Suppressor macrophage treated with lipopolysaccharide for 4 hours (primary cell): ENCODE measurements at regions not wholly inside any gene's neighbourhood (a gene's known extent, or its start where the extent isn't known, plus 50 kb on each side); places are given as distances from the start of the nearest gene placed in this dataset.
"Not testable (repeated sequence)": the region's sequence is repeated elsewhere in the genome, so short reads cannot be mapped to it uniquely, and the experiment has no call there.

Experiments
- DNase-seq: peaks from one replicate; pipeline ENCODE4 v3.0.0-alpha.2; 2020

DNA sequence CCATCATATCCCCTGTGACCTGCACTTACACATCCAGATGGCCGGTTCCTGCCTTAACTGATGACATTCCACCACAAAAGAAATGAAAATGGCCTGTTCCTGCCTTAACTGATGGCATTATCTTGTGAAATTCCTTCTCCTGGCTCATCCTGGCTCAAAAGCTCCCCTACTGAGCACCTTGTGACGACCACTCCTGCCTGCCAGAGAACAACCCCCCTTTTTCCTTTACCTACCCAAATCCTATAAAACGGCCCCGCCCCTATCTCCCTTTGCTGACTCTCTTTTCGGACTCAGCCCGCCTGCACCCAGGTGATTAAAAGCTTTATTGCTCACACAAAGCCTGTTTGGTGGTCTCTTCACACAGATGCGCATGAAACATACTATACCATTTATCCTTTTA lies 279.7 kb upstream of the CHRM3 start:
- not testable (repeated sequence) for DNase-seq

DNA sequence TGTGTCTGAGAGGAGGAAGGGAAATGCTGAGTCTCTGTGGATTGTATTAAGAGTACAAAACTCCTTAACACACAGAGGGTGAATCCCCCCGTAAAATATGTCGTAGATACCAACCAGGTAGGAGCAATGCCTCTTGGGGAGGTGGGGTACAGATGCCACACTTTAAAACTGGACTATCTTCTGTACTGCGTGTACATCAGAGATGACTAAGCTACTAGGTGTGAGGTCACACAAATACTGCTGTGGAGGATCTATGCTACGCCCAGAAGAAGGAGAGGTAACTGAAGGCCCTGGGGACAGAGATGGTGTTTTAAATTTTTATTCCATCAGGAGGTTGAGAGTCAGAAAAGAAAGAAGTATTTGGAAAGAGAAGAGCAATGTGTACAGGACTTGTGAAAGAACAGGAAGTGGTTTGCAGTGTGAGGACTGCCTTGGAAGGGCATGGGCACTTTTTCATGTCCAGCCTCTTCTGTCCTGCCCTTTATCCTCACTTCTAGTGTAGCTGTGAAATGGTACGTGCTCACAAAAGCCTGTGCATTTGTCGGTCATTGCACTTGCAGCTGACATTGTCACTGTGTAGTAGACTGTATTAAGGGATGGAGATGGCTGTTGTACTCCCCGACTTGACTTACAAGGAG lies 287.8 kb upstream of the CHRM3 start:
- peak; percentile 13 for DNase-seq

DNA sequence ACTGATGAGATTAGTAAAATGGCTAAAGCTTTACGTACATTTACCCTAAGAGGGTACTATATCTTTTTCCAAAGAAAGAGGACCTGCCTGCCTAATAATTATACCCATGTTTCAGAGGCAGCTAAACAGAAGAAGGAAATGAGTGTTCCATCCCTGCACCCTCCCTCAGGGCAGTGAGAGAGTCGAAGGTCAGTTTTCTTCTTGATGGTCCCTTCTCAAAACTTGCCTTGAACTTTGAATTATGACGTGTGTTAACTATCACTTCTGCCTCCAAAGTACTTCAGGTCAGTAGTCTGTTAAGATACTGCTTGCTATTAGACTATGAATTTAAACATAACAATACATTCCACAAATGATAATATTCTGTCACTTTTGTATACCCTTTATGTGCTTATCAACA lies 294.8 kb upstream of the CHRM3 start:
- DNase-seq, result no peak

DNA sequence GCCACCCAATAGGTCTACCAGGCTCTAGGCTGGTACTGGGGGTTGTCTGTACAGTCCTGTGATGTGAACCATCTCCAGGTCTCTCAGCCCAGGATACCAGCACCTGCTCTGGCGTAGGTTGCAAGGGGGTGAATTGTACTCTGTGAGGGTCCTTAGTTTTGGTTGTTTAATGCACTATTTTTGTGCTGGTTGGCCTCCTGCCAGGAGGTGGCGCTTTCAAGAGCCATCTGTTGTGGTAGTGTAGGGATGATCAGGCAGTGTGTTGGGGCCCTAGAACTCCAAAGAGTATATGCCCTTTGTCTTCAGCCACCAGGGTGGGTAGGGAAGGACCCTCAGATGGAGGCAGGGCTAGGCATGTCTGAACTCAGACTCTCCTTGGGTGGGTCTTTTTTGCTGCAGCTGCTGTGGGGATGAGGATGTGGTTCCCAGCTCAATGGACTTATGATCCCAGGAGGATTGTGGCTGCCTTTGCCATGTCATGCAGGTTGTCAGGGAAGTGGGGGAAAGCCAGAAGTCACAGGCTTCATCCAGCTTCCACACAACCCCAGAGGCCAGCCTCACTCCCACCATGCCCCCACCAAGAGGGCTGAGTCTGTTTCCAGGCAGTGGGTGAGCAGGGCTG lies 301.8 kb upstream of the CHRM3 start:
- DNase-seq, result no peak

DNA sequence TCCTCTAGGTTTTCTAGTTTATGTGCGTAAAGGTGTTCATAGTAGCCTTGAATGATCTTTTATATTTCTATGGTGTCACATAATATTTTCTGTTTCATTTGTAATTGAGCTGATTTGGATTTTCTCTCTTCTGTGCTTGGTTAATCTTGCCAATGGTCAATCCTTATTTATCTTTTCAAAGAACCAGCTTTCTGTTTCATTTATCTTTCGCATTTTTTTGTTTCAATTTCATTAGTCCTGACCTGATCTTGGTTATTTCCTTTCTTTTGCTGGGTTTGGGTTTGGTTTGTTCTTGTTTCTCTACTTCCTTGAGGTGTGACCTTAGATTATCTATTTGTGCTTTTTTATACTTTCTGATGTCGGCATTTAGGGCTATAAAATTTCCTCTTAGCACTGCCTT lies 304.4 kb upstream of the CHRM3 start:
- DNase-seq, result peak; percentile 5

DNA sequence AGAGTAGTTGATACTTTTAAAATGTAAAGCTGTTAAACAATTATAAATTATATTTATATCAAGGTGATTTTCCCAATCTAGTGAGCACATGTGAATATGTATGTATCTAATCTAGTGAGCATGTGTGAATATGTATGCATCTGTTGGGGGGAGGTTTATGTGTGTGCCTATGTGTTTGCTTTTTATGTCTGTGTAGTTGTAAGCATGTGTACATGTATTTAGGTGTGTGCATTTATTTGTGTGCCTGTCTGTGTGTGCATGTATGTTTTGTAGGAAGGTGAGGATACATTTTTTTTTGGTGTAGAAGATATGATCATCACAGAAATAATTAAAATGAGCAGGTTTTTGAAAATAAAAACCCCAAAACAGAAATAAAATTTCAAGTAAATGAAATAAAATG lies 318.9 kb upstream of the CHRM3 start:
- no peak for DNase-seq

DNA sequence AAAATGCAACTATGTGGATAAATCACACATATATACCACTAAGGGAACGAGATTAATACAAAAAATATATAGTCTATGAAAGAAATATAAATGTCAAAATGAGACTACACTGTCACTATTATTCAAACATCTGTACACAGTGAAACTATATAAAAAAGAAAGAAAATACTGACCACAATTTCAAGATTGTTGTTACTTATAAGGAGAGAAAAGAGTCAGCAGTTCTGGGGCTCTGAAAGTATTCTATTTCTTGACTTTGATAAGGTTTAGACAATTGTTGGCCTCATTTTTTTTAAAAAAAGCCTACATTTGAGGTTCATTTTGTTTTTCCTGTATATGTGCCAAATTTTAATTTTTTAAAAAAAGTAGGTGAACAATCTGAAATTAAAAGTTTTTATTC lies 319.3 kb upstream of the CHRM3 start:
- DNase-seq, result no peak

DNA sequence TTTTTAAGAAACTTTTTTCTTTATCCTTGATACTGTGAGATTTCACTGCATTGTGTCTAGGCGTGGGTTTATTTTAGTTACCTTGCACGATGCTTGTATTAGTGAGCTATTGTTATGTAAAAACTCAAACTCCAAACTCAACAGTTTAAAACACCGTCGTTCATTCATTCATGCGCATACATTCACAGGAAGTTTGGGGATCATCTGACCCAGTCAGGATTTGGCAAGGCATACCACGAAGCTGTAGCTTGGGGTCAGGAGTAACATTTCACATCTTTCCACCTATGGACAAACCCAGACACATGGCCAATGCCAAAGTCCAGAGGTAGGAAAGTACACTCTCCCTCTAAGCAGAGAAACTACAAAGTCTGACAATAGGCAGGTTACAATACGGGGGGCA lies 324.6 kb upstream of the CHRM3 start:
- no peak for DNase-seq

DNA sequence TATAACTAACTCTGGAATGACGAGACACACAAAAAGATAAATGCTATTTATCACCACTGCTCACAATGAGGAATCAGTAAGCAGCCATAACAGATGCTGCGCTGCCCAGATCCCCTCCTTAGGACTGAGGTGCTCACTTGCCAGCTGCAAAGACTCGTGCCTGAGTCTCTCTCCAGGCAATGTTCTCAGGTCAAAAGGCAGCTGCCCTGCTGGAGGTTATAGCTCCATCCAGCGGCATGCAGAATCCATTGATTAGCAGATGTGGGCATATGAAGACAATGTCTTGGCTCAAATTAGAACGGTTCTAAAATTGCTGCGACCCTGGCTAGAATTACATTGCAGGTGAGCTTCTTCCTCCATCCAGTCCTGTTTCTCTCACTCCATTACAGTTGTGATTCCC lies 328.2 kb upstream of the CHRM3 start:
- DNase-seq, result no peak

DNA sequence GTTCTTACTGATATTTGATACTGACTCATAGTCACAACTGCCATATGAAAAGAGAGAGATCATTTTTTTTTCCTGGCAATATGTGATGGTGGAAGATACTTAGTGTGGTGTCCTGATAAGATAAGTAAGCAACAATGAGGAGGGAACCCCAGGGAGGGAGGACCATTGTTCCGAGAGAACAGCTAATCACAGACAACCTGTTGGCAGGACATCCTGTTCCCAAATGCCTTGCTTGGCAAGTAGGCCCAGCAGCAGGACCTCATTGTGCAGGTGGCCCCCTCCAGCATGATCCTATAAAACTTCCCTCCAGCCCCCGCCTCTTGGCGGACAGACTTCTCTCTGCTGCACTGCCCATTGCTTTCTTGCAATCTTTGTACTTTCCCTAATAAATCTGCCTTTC lies 329.4 kb upstream of the CHRM3 start:
- DNase-seq, result no peak

DNA sequence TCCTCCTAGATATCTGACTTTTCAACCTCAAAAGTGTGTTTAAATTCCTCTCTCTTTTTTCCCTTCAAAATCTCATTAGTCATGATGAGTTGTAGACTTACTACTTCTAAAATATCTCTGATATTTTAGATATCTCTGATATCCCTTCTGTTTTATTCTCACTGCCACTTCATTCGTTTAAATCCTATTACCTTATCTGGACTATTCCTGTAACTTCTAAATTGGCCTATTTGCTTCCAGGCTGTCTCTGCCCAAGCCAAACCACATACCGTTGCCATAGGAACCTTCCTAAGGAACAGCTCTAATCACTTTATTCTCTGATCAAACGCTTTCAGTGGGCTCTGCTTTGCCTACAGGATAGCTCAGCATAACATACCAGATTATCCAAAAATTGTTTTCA lies 333.1 kb upstream of the CHRM3 start:
- DNase-seq, result no peak

DNA sequence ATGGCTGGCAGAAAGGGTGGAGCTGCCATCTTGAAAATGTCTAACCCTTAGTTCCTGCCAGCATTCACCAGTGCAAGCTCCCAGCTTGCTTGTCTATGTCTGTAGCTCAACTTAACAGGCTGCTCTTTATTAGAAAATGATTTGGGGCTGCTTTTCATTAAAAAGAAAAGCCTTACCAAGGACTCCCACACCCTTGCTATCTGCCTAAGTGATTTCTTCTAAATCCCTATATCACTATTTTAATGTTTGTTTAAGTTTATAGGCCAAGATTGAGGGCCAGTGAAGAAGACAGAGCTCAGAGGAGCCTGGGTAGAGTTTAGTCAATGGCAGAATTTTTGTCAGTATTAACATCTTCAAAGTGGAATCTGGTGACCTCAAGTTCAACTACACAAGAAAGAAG lies 336.8 kb upstream of the CHRM3 start:
- no peak for DNase-seq

DNA sequence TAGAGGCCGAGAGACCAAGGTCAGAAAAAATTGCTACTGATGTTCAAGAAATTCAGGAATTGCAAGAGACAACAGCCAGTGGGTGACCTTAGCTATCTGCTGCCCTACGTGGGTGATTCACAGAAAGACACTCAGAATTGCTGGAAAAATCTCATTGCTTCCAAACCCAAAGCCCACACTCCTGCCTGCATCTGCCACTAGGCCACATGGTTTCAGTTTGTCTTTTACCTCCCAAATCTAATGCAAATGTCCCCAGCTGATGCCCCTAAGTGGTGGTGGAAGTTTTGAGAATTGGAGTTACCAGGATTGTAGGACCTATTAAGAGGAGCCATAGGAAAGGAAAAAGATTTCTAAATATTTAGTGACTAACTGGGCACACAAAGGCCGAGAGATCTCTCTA lies 341.5 kb upstream of the CHRM3 start:
- no peak for DNase-seq

DNA sequence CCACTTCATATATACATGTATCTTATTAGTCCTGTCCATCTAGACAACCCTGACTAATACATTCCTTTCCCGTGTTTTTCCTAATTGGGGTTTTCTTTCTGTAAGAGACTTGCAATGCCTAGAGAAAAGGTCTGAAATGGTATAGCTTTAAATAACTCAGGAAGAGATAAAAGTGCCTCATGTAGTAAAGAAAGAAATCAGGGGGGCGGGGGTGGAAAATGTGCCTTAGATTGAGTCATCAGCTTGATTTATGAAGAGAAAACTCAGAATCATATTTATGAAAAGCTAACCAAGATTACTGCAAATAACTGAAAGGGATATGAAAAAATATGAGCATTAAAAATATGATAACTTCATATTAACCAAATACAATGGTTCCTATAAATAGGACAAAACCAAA lies 345.8 kb upstream of the CHRM3 start:
- no peak for DNase-seq

DNA sequence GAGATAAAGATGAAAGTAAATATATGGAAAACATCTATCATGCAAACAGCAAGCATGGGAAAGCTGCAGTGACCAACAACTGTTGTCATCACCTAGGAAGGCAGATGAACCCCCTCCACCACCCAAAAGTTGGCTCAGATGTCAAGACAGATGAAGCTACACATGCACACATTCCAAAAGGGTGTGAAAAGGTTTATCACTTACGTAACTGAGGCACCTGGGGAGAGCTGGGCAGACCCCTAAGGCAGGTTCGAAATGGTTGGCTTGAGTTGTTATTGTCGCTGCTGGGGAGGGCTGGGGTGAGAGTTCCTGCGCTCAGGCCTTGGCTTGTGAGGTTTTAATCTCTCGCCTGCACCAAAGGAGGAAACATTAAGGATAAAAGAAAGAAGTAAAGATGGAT lies 355.1 kb upstream of the CHRM3 start:
- no peak for DNase-seq

DNA sequence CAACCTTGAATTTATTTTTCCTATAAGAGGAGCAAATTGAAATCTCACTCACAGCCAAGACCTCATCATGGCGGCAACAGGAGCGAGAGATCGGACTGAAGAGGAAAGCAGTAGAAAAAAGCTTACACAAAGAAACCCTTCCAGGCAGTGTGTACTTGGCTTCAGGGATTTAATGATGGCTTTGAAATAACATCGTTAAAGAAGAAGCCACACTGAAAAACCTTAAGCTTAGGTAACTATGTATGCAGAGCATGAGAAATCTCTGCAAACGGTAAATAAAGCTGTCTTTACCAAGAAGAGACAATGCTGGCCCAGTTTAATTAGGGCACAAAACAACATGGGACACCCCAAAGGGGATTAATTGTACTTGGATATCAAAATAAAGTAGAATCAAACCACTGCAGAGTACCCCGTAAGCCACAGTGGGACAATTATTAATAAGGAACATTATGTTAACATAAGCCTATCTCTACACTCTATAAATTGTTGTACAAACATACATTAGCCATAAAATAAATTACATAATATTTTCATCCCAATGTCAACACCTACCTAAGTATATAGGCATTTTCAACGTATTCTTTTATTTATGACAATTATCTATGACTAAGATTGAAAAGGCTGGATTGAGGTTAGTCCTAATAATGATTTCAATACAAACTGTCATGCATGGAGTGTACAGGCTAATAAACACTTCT lies 360.2 kb upstream of the CHRM3 start:
- no peak for DNase-seq

DNA sequence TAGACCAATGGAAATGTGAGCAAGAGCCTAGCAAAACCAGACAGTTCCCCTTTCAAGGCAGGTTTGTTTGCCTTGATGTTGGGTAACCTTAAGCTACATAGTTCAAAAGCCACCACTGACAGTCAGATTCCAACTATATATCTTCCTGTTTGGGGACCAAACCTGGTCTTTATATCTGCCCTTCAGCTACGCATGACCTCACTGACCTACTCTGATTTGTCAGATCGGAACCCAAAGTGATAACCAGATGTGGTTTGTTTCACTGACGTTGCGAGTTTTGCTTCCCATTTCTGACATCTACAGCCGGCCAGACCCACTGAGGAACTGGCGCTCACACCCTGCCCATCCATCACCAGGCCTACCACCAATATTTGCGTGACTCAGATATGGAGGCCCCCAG lies 361.1 kb upstream of the CHRM3 start:
- DNase-seq, result peak; percentile 0

DNA sequence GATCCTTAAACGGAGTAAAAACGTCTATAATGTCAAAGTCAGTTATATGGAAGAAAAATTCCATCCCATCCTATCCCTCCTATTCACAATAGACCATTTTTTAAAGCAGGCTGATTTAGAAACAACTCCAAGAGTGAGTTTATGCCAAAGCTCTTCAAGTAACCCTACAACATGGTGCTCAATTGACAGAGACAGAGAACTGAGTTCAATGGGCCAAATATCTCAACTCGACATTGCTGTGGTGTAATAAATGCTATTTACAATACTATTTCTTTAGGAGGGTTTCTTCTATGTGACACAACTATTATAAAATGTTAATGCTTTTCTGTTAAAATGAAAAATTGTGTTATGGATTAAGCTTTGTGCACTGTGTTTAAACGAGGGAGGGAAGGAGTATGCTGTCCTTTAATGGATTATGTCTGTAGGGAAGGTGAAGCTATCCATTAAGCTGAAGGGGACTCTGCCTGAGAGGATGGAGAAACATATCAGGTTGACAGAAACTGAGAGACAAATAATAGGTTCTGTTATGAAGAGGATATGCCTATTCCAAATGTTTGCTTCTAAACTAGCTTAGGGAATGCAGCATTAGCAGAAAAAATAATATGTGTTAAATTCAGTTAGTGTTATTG lies 362.5 kb upstream of the CHRM3 start:
- no peak for DNase-seq

DNA sequence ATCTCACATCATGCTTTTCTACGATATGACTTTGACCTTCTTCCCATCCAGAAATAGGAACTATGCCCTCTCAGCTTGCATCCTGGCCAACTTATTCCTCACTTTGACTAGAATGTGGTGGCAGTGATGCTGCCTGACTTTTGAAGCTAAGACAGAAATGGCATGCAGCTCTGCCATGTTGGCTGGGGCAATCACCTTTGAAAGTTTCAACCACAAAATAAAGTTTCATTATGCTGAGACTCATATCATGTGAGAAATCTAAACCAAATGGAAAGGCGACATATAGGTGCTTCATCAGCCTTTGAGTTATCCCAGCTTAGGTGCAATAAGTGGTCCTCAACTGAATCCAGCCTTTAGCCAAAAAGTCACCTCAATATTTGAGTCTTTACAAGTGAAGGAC lies 370.0 kb upstream of the CHRM3 start:
- DNase-seq, result no peak

DNA sequence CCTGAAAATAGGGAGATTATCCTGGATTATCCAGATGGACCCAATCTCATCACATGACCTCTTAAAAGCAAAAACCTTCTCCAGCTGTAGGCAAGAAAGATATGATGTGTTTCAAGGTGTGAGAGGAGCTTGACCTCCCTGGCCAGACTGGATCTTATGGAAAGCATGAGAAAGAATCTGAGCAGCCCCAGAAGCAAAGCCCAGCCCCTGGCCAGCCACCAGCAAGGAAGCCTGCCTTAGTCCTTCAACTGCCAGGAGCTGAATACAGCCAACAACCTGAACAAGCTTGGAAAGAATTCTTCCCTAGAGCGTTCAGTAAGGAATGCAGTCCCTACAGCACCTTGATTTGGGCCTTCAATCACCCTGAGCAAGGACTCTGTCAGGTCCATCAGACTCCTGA lies 375.0 kb upstream of the CHRM3 start:
- DNase-seq, result no peak

DNA sequence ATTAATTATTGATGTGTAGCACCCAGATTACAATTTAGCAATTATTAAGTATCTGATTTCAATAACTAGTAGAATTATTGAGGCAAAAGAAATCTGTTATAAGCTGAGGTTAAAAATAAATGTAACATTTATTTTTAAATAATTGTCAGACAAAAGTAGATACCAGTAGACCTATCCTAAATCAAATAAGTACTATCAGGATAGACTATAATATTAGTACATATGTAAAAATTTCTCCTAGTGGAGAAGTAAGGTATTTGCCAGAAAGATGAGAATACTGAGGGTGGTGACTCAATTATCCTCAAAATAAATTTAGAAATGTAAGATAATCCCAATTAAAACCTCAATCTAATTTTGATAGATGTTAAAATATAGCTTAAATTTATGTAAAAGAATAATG lies 377.8 kb upstream of the CHRM3 start:
- DNase-seq, result no peak

DNA sequence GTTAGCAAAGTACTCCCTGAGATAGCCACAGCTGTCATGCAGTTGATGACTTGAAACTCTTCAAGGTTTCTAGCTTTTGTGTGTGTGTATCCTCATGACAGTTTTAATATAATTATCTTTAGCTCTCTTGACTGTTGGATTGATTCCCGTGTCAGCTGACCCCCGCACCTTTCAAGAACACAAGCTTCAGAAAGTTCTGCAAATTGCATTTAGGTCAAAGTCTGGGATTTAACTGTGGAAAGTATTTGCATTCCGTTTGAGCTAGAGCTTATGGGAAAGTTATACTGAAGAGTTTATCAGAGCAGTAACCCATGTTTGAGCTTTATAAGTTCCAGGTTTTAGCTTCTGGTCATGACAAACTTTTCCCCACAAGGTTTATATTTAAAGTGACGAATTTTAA lies 380.1 kb upstream of the CHRM3 start:
- no peak for DNase-seq

DNA sequence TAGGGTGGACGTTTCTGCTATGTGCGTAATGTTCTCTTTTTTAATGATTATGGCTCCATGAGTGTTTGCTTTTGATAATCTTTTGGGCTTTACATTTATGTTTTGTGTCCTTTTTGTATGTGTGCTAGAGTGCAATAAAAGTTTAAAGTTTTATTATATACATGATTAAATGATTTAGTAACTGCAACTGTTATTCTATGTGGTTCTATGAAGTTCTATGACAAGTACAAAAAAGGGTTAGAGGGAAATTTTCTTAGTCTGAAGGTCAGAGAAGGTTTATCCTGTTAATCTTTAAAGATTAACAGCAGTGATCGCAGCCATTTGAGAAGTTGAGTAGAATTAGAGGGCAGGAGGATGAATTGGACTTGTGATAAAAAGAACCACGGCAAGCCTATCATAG lies 386.4 kb upstream of the CHRM3 start:
- no peak for DNase-seq

DNA sequence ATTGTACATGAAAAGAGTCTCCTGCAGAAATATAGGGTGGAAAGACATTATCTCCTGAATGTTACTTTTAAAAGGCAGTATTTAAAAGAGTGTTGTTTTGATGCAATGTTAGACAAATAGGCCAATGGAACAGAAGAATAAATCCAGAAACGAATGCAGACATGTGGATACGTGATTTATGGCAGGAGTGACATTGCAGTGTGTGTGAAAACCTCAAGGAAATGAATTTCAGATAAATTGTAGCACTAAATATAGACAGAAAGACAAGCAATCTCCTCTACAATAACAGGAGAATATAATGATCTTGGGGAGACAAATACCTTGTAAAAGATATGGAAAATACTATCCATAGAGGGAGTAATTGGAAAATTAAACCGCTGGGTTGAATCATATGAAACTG lies 387.8 kb upstream of the CHRM3 start:
- no peak for DNase-seq
